ENCODE measurements at regions not wholly inside any gene's neighbourhood (a gene's known extent, or its start where the extent isn't known, plus 50 kb on each side); places are given as distances from the start of the nearest gene placed in this dataset.

GRCh38 chr5:56705217-56705616 is 110.1 kb upstream of the MAP3K1 start:
- peaks cover 7% of the 10 kb centered on the region for H3K4me1 ChIP-seq (ENCODE audit: control insufficient read depth, insufficient read depth, low read length)
- no peaks in the 10 kb centered on the region for H3K36me3 ChIP-seq (ENCODE audit: control insufficient read depth, insufficient read depth, low read length)
- no peaks in the 10 kb centered on the region for H3K9me3 ChIP-seq (ENCODE audit: control insufficient read depth, low read depth, low read length)
- no peak overlapping the region for H3K4me3 ChIP-seq (ENCODE audit: low read length)
- no peak for DNase-seq
- no peak overlapping the region for H3K27ac ChIP-seq (ENCODE audit: low read length)
- no CpG with 5 or more reads among the region's 5 CpGs for WGBS (ENCODE audit: insufficient coverage, low lambda C conversion rate)
- H3K27me3 ChIP-seq (ENCODE audit: control insufficient read depth, insufficient read depth, low read length), result no peaks in the 10 kb centered on the region

GRCh38 chr5:56703952-56704351 is 111.4 kb upstream of the MAP3K1 start:
- H3K4me1 ChIP-seq (ENCODE audit: control insufficient read depth, insufficient read depth, low read length), result peaks cover 10% of the 10 kb centered on the region
- H3K9me3 ChIP-seq (ENCODE audit: control insufficient read depth, low read depth, low read length), result no peaks in the 10 kb centered on the region
- H3K27me3 ChIP-seq (ENCODE audit: control insufficient read depth, insufficient read depth, low read length), result no peaks in the 10 kb centered on the region
- H3K36me3 ChIP-seq (ENCODE audit: control insufficient read depth, insufficient read depth, low read length), result no peaks in the 10 kb centered on the region
- no peak overlapping the region for H3K4me3 ChIP-seq (ENCODE audit: low read length)
- no CpG with 5 or more reads among the region's 2 CpGs for WGBS (ENCODE audit: insufficient coverage, low lambda C conversion rate)
- DNase-seq, result peak; percentile 42 to 66
- no peak overlapping the region for H3K27ac ChIP-seq (ENCODE audit: low read length)

GRCh38 chr5:56700711-56701110 is 114.6 kb upstream of the MAP3K1 start:
- Histone ChIP-seq H3K27me3 (ENCODE audit: control insufficient read depth, insufficient read depth, low read length) (no peaks in the 10 kb centered on the region), H3K4me1 (ENCODE audit: control insufficient read depth, insufficient read depth, low read length) (peaks cover 18% of the 10 kb centered on the region), H3K36me3 (ENCODE audit: control insufficient read depth, insufficient read depth, low read length) (no peaks in the 10 kb centered on the region), H3K27ac (ENCODE audit: low read length) (no peak overlapping the region), H3K4me3 (ENCODE audit: low read length) (no peak overlapping the region), H3K9me3 (ENCODE audit: control insufficient read depth, low read depth, low read length) (no peaks in the 10 kb centered on the region)
- no CpG with 5 or more reads among the region's 4 CpGs for WGBS (ENCODE audit: insufficient coverage, low lambda C conversion rate)
- DNase-seq, result no peak

GRCh38 chr5:56699538-56699937 is 115.8 kb upstream of the MAP3K1 start:
- DNase-seq, result no peak
- Histone ChIP-seq H3K36me3 (ENCODE audit: control insufficient read depth, insufficient read depth, low read length) (no peaks in the 10 kb centered on the region), H3K4me1 (ENCODE audit: control insufficient read depth, insufficient read depth, low read length) (peaks cover 18% of the 10 kb centered on the region), H3K4me3 (ENCODE audit: low read length) (no peak overlapping the region), H3K27ac (ENCODE audit: low read length) (no peak overlapping the region), H3K27me3 (ENCODE audit: control insufficient read depth, insufficient read depth, low read length) (no peaks in the 10 kb centered on the region), H3K9me3 (ENCODE audit: control insufficient read depth, low read depth, low read length) (no peaks in the 10 kb centered on the region)
- no CpG with 5 or more reads among the region's 8 CpGs for WGBS (ENCODE audit: insufficient coverage, low lambda C conversion rate)

GRCh38 chr5:56698463-56699381 is 116.6 kb upstream of the MAP3K1 start:
- Histone ChIP-seq H3K27me3 (ENCODE audit: control insufficient read depth, insufficient read depth, low read length) (no peaks in the 10 kb centered on the region), H3K36me3 (ENCODE audit: control insufficient read depth, insufficient read depth, low read length) (no peaks in the 10 kb centered on the region), H3K4me3 (ENCODE audit: low read length) (no peak overlapping the region), H3K9me3 (ENCODE audit: control insufficient read depth, low read depth, low read length) (no peaks in the 10 kb centered on the region), H3K4me1 (ENCODE audit: control insufficient read depth, insufficient read depth, low read length) (peaks cover 12% of the 10 kb centered on the region), H3K27ac (ENCODE audit: low read length) (peak overlapping the region; percentile 21)
- peak; percentile 65 to 80 for DNase-seq
- WGBS (ENCODE audit: insufficient coverage, low lambda C conversion rate), result no CpG with 5 or more reads among the region's 5 CpGs

- no peaks in the 10 kb centered on the region for H3K27me3 ChIP-seq (ENCODE audit: control insufficient read depth, insufficient read depth, low read length)
- peaks cover 11% of the 10 kb centered on the region for H3K4me1 ChIP-seq (ENCODE audit: control insufficient read depth, insufficient read depth, low read length)
- DNase-seq, result no peak
- H3K27ac ChIP-seq (ENCODE audit: low read length), result no peak overlapping the region
- H3K9me3 ChIP-seq (ENCODE audit: control insufficient read depth, low read depth, low read length), result no peaks in the 10 kb centered on the region
- H3K36me3 ChIP-seq (ENCODE audit: control insufficient read depth, insufficient read depth, low read length), result no peaks in the 10 kb centered on the region
- H3K4me3 ChIP-seq (ENCODE audit: low read length), result no peak overlapping the region
- WGBS (ENCODE audit: insufficient coverage, low lambda C conversion rate), result 60% methylated on average over 1 of the region's 1 CpG
Measured at GRCh38 chr5:56696900-56697299, 118.4 kb upstream of the MAP3K1 start.

GRCh38 chr5:56693220-56693579 is 122.1 kb upstream of the MAP3K1 start:
- H3K27me3 ChIP-seq (ENCODE audit: control insufficient read depth, insufficient read depth, low read length), result no peaks in the 10 kb centered on the region
- no peak overlapping the region for H3K4me3 ChIP-seq (ENCODE audit: low read length)
- 100% methylated on average over 2 of the region's 5 CpGs for WGBS (ENCODE audit: insufficient coverage, low lambda C conversion rate)
- H3K27ac ChIP-seq (ENCODE audit: low read length), result no peak overlapping the region
- no peak for DNase-seq
- peaks cover under 1% of the 10 kb centered on the region for H3K4me1 ChIP-seq (ENCODE audit: control insufficient read depth, insufficient read depth, low read length)
- H3K9me3 ChIP-seq (ENCODE audit: control insufficient read depth, low read depth, low read length), result no peaks in the 10 kb centered on the region
- H3K36me3 ChIP-seq (ENCODE audit: control insufficient read depth, insufficient read depth, low read length), result no peaks in the 10 kb centered on the region

GRCh38 chr5:56692359-56693219 is 122.8 kb upstream of the MAP3K1 start:
- no peaks in the 10 kb centered on the region for H3K36me3 ChIP-seq (ENCODE audit: control insufficient read depth, insufficient read depth, low read length)
- H3K4me1 ChIP-seq (ENCODE audit: control insufficient read depth, insufficient read depth, low read length), result no peaks in the 10 kb centered on the region
- no peaks in the 10 kb centered on the region for H3K9me3 ChIP-seq (ENCODE audit: control insufficient read depth, low read depth, low read length)
- 40% methylated on average over 3 of the region's 10 CpGs for WGBS (ENCODE audit: insufficient coverage, low lambda C conversion rate)
- H3K27me3 ChIP-seq (ENCODE audit: control insufficient read depth, insufficient read depth, low read length), result no peaks in the 10 kb centered on the region
- no peak overlapping the region for H3K4me3 ChIP-seq (ENCODE audit: low read length)
- H3K27ac ChIP-seq (ENCODE audit: low read length), result no peak overlapping the region
- DNase-seq, result no peak

- DNase-seq, result no peak
- Histone ChIP-seq H3K27me3 (ENCODE audit: control insufficient read depth, insufficient read depth, low read length) (no peaks in the 10 kb centered on the region), H3K36me3 (ENCODE audit: control insufficient read depth, insufficient read depth, low read length) (no peaks in the 10 kb centered on the region), H3K4me1 (ENCODE audit: control insufficient read depth, insufficient read depth, low read length) (no peaks in the 10 kb centered on the region), H3K27ac (ENCODE audit: low read length) (no peak overlapping the region), H3K9me3 (ENCODE audit: control insufficient read depth, low read depth, low read length) (no peaks in the 10 kb centered on the region), H3K4me3 (ENCODE audit: low read length) (no peak overlapping the region)
- no CpG with 5 or more reads among the region's 1 CpG for WGBS (ENCODE audit: insufficient coverage, low lambda C conversion rate)
Measured at GRCh38 chr5:56688402-56688801, 126.9 kb upstream of the MAP3K1 start.

GRCh38 chr5:56686337-56687195 is 128.8 kb upstream of the MAP3K1 start:
- H3K9me3 ChIP-seq (ENCODE audit: control insufficient read depth, low read depth, low read length), result no peaks in the 10 kb centered on the region
- no peak overlapping the region for H3K4me3 ChIP-seq (ENCODE audit: low read length)
- H3K27ac ChIP-seq (ENCODE audit: low read length), result no peak overlapping the region
- no peaks in the 10 kb centered on the region for H3K4me1 ChIP-seq (ENCODE audit: control insufficient read depth, insufficient read depth, low read length)
- 100% methylated on average over 1 of the region's 5 CpGs for WGBS (ENCODE audit: insufficient coverage, low lambda C conversion rate)
- no peaks in the 10 kb centered on the region for H3K27me3 ChIP-seq (ENCODE audit: control insufficient read depth, insufficient read depth, low read length)
- no peak for DNase-seq
- no peaks in the 10 kb centered on the region for H3K36me3 ChIP-seq (ENCODE audit: control insufficient read depth, insufficient read depth, low read length)
